Mesenchymal stem cell (in vitro differentiated cells and primary cell): ENCODE measurements at regions not wholly inside any gene's neighbourhood (a gene's known extent, or its start where the extent isn't known, plus 50 kb on each side); places are given as distances from the start of the nearest gene placed in this dataset.
"Not testable (repeated sequence)": the region's sequence is repeated elsewhere in the genome, so short reads cannot be mapped to it uniquely, and the experiment has no call there.

Experiments
- DNase-seq: peaks from one replicate; pipeline ENCODE4 v3.0.0-alpha.2; 2013
- H2AFZ ChIP-seq: one replicate; pipeline ENCODE4 v1.6.1; 2013; ENCODE audit warnings: low read depth, mild to moderate bottlenecking, control low read depth, inconsistent platforms, low read length, moderate library complexity
- H2AK5ac ChIP-seq: 2 replicates; pipeline ENCODE4 v1.6.1; 2013; ENCODE audit warnings: low read length, moderate library complexity, mild to moderate bottlenecking, inconsistent platforms; ENCODE audit not compliant: severe bottlenecking
- H2BK120ac ChIP-seq: one replicate; pipeline ENCODE4 v1.6.1; 2013; ENCODE audit warnings: low read depth, mild to moderate bottlenecking, inconsistent platforms, low read length, moderate library complexity
- H2BK12ac ChIP-seq, 2 experiments: one replicate each; pipeline ENCODE4 v1.6.1; 2013; ENCODE audit warnings: inconsistent platforms in 2 of 2, low read length in 2 of 2, mild to moderate bottlenecking in 2 of 2, moderate library complexity in 2 of 2, control low read depth in 1 of 2
- H2BK15ac ChIP-seq: one replicate; pipeline ENCODE4 v1.6.1; 2013; ENCODE audit warnings: mild to moderate bottlenecking, low read depth, inconsistent platforms; ENCODE audit not compliant: poor library complexity, severe bottlenecking
- H2BK5ac ChIP-seq: 2 replicates; pipeline ENCODE4 v1.6.1; 2013; ENCODE audit warnings: low read depth, mild to moderate bottlenecking, low read length, control low read depth, inconsistent platforms; ENCODE audit not compliant: poor library complexity, severe bottlenecking
- H3K14ac ChIP-seq, 2 experiments: one replicate each; pipeline ENCODE4 v1.6.1; 2013; ENCODE audit warnings: inconsistent platforms in 2 of 2, low read length in 2 of 2, control low read depth in 1 of 2, mild to moderate bottlenecking in 1 of 2, moderate library complexity in 1 of 2
- H3K18ac ChIP-seq, 2 experiments: one replicate each; pipeline ENCODE4 v1.6.1; 2013; ENCODE audit warnings: inconsistent platforms in 2 of 2, low read length in 2 of 2, control low read depth in 1 of 2, low read depth in 1 of 2, mild to moderate bottlenecking in 1 of 2
- H3K23ac ChIP-seq, 2 experiments: one replicate each; pipeline ENCODE4 v1.6.1; 2013; ENCODE audit warnings: inconsistent platforms in 2 of 2, low read length in 2 of 2, mild to moderate bottlenecking in 2 of 2, moderate library complexity in 2 of 2, control low read depth in 1 of 2
- H3K27ac ChIP-seq: 2 replicates; pipeline ENCODE4 v1.5.1; 2013; ENCODE audit warnings: mild to moderate bottlenecking, moderate library complexity, low read length, control low read depth, inconsistent platforms; ENCODE audit not compliant: poor library complexity, severe bottlenecking
- H3K27me3 ChIP-seq, 2 experiments: 2 replicates each; pipeline versions ENCODE4 v1.6.1 to v1.7.0; 2013; ENCODE audit warnings: low read length in 2 of 2, mild to moderate bottlenecking in 2 of 2, moderate library complexity in 2 of 2, control low read depth in 1 of 2, inconsistent platforms in 1 of 2; ENCODE audit not compliant: control insufficient read depth in 1 of 2, insufficient read depth in 1 of 2
- H3K36me3 ChIP-seq, 2 experiments: 2 replicates each; pipeline versions ENCODE4 v1.6.1 to v1.7.0; 2013; ENCODE audit warnings: low read length in 2 of 2, control low read depth in 1 of 2, inconsistent platforms in 1 of 2, low read depth in 1 of 2, mild to moderate bottlenecking in 1 of 2; ENCODE audit not compliant: insufficient read depth in 2 of 2, control insufficient read depth in 1 of 2
- H3K4ac ChIP-seq, 2 experiments: one replicate each; pipeline ENCODE4 v1.6.1; 2013; ENCODE audit warnings: inconsistent platforms in 2 of 2, low read length in 2 of 2, mild to moderate bottlenecking in 2 of 2, moderate library complexity in 2 of 2, control low read depth in 1 of 2, low read depth in 1 of 2
- H3K4me1 ChIP-seq: 2 replicates; pipeline ENCODE4 v1.6.1; 2013; ENCODE audit warnings: low read depth, low read length, control low read depth; ENCODE audit not compliant: control insufficient read depth, insufficient read depth
- H3K4me2 ChIP-seq: 2 replicates; pipeline ENCODE4 v1.6.1; 2013; ENCODE audit warnings: low read length, mild to moderate bottlenecking, inconsistent platforms; ENCODE audit not compliant: poor library complexity, severe bottlenecking
- H3K4me3 ChIP-seq, 2 experiments: 2 replicates each; pipeline versions ENCODE4 v1.5.1 to v1.7.0; 2013; ENCODE audit warnings: low read length in 2 of 2, mild to moderate bottlenecking in 2 of 2, control low read depth in 1 of 2, low read depth in 1 of 2; ENCODE audit not compliant: insufficient read depth in 1 of 2
- H3K79me1 ChIP-seq: replicated peaks from 2 replicates; pipeline ENCODE4 v1.6.1; 2013; ENCODE audit warnings: mild to moderate bottlenecking, control low read depth, low read length, inconsistent platforms; ENCODE audit not compliant: poor library complexity, severe bottlenecking
- H3K9ac ChIP-seq: 2 replicates; pipeline ENCODE4 v1.7.0; 2013; ENCODE audit warnings: mild to moderate bottlenecking, low read length, moderate library complexity
- H3K9me3 ChIP-seq: 2 replicates; pipeline ENCODE4 v1.7.0; 2013; ENCODE audit warnings: mild to moderate bottlenecking, low read length; ENCODE audit not compliant: control insufficient read depth
- H4K8ac ChIP-seq: one replicate; pipeline ENCODE4 v1.6.1; 2013; ENCODE audit warnings: inconsistent platforms, mild to moderate bottlenecking, low read length, moderate library complexity
- H4K91ac ChIP-seq: one replicate; pipeline ENCODE4 v1.6.1; 2013; ENCODE audit warnings: mild to moderate bottlenecking, low read length, inconsistent platforms
- WGBS: methylation state at CpG from one replicate; pipeline ENCODE4 v1.1.7; 2013; ENCODE audit warnings: mixed read lengths; 5-methylcytosine and 5-hydroxymethylcytosine counted together

GRCh38 chr2:13696601-13697000 is 935.9 kb upstream of the LRATD1 start:
- H3K4me3 ChIP-seq = no peak overlapping the region
- H3K9me3 ChIP-seq = peaks cover 19% of the 10 kb centered on the region
- no peak overlapping the region for H4K91ac ChIP-seq
- no peak overlapping the region for H2BK5ac ChIP-seq
- no peak overlapping the region for H2BK120ac ChIP-seq
- H3K18ac ChIP-seq = no peak overlapping the region
- no peak overlapping the region for H2BK15ac ChIP-seq
- no peak overlapping the region for H3K27ac ChIP-seq
- H3K4me1 ChIP-seq = no peaks in the 10 kb centered on the region
- no peak overlapping the region for H3K23ac ChIP-seq
- DNase-seq = no peak
- H3K27me3 ChIP-seq = no peaks in the 10 kb centered on the region
- H3K9ac ChIP-seq = no peak overlapping the region
- no peak overlapping the region for H3K4me2 ChIP-seq
- H3K4ac ChIP-seq = no peak overlapping the region
- H2BK12ac ChIP-seq = no peak overlapping the region
- H4K8ac ChIP-seq = no peak overlapping the region
- H3K36me3 ChIP-seq = no peaks in the 10 kb centered on the region
- no peak overlapping the region for H3K14ac ChIP-seq
- H3K79me1 ChIP-seq = no peaks in the 10 kb centered on the region
- H2AFZ ChIP-seq = no peak overlapping the region
- H2AK5ac ChIP-seq = no peak overlapping the region
- WGBS = 100% methylated on average over 2 of the region's 5 CpGs

DNA sequence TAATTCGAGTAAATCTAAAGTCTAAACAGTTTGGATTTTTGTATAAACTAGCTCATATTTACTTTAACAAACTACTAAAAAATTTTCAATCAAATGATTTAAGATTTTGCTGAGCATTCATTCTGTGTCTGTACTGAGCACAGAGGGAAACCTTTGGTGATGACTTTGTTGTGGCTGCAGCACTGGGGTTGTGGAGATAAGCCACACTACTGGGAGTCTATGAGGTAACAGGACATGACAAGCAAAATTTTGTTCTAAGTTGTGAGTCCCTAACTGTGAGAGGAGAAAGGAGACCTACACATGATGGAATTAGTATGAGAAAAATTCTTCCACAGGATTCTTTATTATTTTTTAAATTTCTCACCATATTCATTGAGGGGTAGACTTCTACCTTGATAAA is 933.7 kb upstream of the LRATD1 start:
- no peak overlapping the region for H3K4me3 ChIP-seq
- no peak overlapping the region for H2AFZ ChIP-seq
- no peak overlapping the region for H4K91ac ChIP-seq
- H3K9ac ChIP-seq = no peak overlapping the region
- no peak overlapping the region for H2BK120ac ChIP-seq
- no peak overlapping the region for H3K23ac ChIP-seq
- H2BK15ac ChIP-seq = no peak overlapping the region
- no peaks in the 10 kb centered on the region for H3K79me1 ChIP-seq
- H3K4me1 ChIP-seq = no peaks in the 10 kb centered on the region
- no peak overlapping the region for H3K14ac ChIP-seq
- no peak overlapping the region for H3K18ac ChIP-seq
- H2AK5ac ChIP-seq = no peak overlapping the region
- H3K27me3 ChIP-seq = no peaks in the 10 kb centered on the region
- H3K9me3 ChIP-seq = peaks cover 14% of the 10 kb centered on the region
- no peak overlapping the region for H3K4me2 ChIP-seq
- no peak overlapping the region for H4K8ac ChIP-seq
- DNase-seq = no peak
- H3K27ac ChIP-seq = no peak overlapping the region
- no CpG with 5 or more reads among the region's 1 CpG for WGBS
- no peak overlapping the region for H2BK12ac ChIP-seq
- no peaks in the 10 kb centered on the region for H3K36me3 ChIP-seq
- no peak overlapping the region for H2BK5ac ChIP-seq
- no peak overlapping the region for H3K4ac ChIP-seq

DNA sequence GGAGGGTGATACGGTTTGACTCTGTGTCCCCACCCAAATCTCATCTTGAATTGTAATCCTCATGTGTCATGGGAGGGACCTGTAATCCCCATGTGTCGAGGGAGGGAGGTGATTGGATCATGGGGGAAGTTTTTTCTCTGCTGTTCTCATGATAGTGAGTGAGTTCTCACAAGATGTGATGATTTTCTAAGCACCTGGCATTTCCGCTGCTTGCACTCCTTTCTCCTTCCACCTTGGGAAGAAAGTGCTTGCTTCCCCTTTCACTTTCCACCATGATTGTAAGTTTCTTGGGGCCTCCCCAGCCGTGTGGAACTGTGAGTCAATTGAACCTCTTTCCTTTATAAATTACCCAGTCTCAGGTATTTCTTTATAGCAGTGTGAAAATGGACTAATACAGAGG is 932.6 kb upstream of the LRATD1 start:
- H3K18ac ChIP-seq, H4K91ac ChIP-seq, H3K4me3 ChIP-seq, DNase-seq, H3K27ac ChIP-seq, H3K4me1 ChIP-seq, H3K9ac ChIP-seq, H3K23ac ChIP-seq, H3K4ac ChIP-seq, H2AFZ ChIP-seq, H2BK15ac ChIP-seq, H2AK5ac ChIP-seq, H3K27me3 ChIP-seq, H3K36me3 ChIP-seq, H3K79me1 ChIP-seq, H3K4me2 ChIP-seq, H2BK120ac ChIP-seq, H2BK5ac ChIP-seq, H3K14ac ChIP-seq, H2BK12ac ChIP-seq, H4K8ac ChIP-seq: not testable (repeated sequence)
- WGBS = 67% methylated on average over 3 of the region's 4 CpGs
- peaks cover 14% of the 10 kb centered on the region for H3K9me3 ChIP-seq

DNA sequence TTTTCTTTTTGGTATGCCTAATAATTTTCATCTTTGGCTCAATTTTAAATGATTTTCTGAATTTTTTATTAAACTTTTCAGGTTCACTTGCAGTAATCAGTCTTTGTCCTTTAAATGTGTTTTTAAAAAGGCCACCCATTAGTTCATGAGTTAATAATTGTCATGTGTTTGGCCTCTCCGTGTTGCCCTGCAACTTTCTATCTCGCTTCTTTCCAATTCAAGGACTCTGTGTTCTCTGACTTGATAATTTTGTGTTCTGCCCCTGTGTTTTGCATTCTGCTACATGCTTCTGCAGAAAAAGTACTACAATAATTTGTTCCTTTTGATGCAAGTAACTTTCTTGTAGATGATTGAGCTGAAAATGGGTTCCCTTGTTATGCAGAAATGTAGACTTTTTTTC is 921.4 kb upstream of the LRATD1 start:
- no peak overlapping the region for H3K4me2 ChIP-seq
- H2BK12ac ChIP-seq = no peak overlapping the region
- H3K27me3 ChIP-seq = no peaks in the 10 kb centered on the region
- no peak overlapping the region for H3K27ac ChIP-seq
- H2BK120ac ChIP-seq = no peak overlapping the region
- H2BK5ac ChIP-seq = no peak overlapping the region
- H3K36me3 ChIP-seq = no peaks in the 10 kb centered on the region
- no peak overlapping the region for H2BK15ac ChIP-seq
- peaks cover 10% of the 10 kb centered on the region for H3K9me3 ChIP-seq
- no peak overlapping the region for H2AK5ac ChIP-seq
- H3K79me1 ChIP-seq = no peaks in the 10 kb centered on the region
- H2AFZ ChIP-seq = no peak overlapping the region
- no peak overlapping the region for H3K23ac ChIP-seq
- WGBS = 67% methylated on average over 2 of the region's 2 CpGs
- H4K91ac ChIP-seq = no peak overlapping the region
- H3K4me3 ChIP-seq = no peak overlapping the region
- no peak overlapping the region for H3K9ac ChIP-seq
- H3K18ac ChIP-seq = no peak overlapping the region
- H4K8ac ChIP-seq = no peak overlapping the region
- no peak overlapping the region for H3K4ac ChIP-seq
- no peaks in the 10 kb centered on the region for H3K4me1 ChIP-seq
- DNase-seq = no peak
- H3K14ac ChIP-seq = no peak overlapping the region
